ENCODE measurements at regions not wholly inside any gene's neighbourhood (a gene's known extent, or its start where the extent isn't known, plus 50 kb on each side); places are given as distances from the start of the nearest gene placed in this dataset.

- Histone ChIP-seq H3K79me2 (ENCODE audit: control insufficient read depth, low read length) (no peaks in the 10 kb centered on the region), H4K20me1 (ENCODE audit: control insufficient read depth, insufficient read depth, low read depth, low read length) (no peaks in the 10 kb centered on the region), H3K4me2 (ENCODE audit: low read length) (no peak overlapping the region), H3K27ac (ENCODE audit: low read depth, low read length) (no peak overlapping the region), H3K9me2 (replicated peaks; ENCODE audit: control insufficient read depth, low read length) (no peaks in the 10 kb centered on the region), H3F3A (ENCODE audit: control insufficient read depth, insufficient read depth) (no peaks in the 10 kb centered on the region), H3K4me3 (ENCODE audit: low read length) (no peak overlapping the region), H3K27me3 (ENCODE audit: control insufficient read depth, low read length) (no peaks in the 10 kb centered on the region), H3K4me1 (ENCODE audit: control insufficient read depth, low read length) (no peaks in the 10 kb centered on the region), H3K9me3 (ENCODE audit: control insufficient read depth, insufficient read depth, low read length) (no peaks in the 10 kb centered on the region), H3K36me3 (ENCODE audit: control insufficient read depth, low read length) (no peaks in the 10 kb centered on the region)
- no peak for TF ChIP-seq EZH2phosphoT487 (IDR thresholded peaks at IDR 0.05; ENCODE audit: borderline replicate concordance, low read length)
- TF ChIP-seq CTCF (IDR thresholded peaks at IDR 0.05; ENCODE audit: low read depth, low read length, poor library complexity, severe bottlenecking) = no peak
Observed at GRCh38 chr6:128600397-128600951, 80.1 kb upstream of the PTPRK start.

GRCh38 chr6:128599036-128599435 is 78.6 kb upstream of the PTPRK start:
- TF ChIP-seq CTCF (IDR thresholded peaks at IDR 0.05; ENCODE audit: low read depth, low read length, poor library complexity, severe bottlenecking) (no peak), EZH2phosphoT487 (IDR thresholded peaks at IDR 0.05; ENCODE audit: borderline replicate concordance, low read length) (no peak)
- Histone ChIP-seq H4K20me1 (ENCODE audit: control insufficient read depth, insufficient read depth, low read depth, low read length) (no peaks in the 10 kb centered on the region), H3F3A (ENCODE audit: control insufficient read depth, insufficient read depth) (no peaks in the 10 kb centered on the region), H3K4me1 (ENCODE audit: control insufficient read depth, low read length) (no peaks in the 10 kb centered on the region), H3K9me2 (replicated peaks; ENCODE audit: control insufficient read depth, low read length) (no peaks in the 10 kb centered on the region), H3K4me3 (ENCODE audit: low read length) (no peak overlapping the region), H3K36me3 (ENCODE audit: control insufficient read depth, low read length) (no peaks in the 10 kb centered on the region), H3K4me2 (ENCODE audit: low read length) (no peak overlapping the region), H3K79me2 (ENCODE audit: control insufficient read depth, low read length) (no peaks in the 10 kb centered on the region), H3K27me3 (ENCODE audit: control insufficient read depth, low read length) (no peaks in the 10 kb centered on the region), H3K27ac (ENCODE audit: low read depth, low read length) (no peak overlapping the region), H3K9me3 (ENCODE audit: control insufficient read depth, insufficient read depth, low read length) (no peaks in the 10 kb centered on the region)

GRCh38 chr6:128598571-128598970 is 78.2 kb upstream of the PTPRK start:
- Histone ChIP-seq H3K4me3 (ENCODE audit: low read length) (no peak overlapping the region), H3K4me2 (ENCODE audit: low read length) (no peak overlapping the region), H3F3A (ENCODE audit: control insufficient read depth, insufficient read depth) (no peaks in the 10 kb centered on the region), H3K27ac (ENCODE audit: low read depth, low read length) (no peak overlapping the region), H3K36me3 (ENCODE audit: control insufficient read depth, low read length) (no peaks in the 10 kb centered on the region), H3K79me2 (ENCODE audit: control insufficient read depth, low read length) (no peaks in the 10 kb centered on the region), H3K27me3 (ENCODE audit: control insufficient read depth, low read length) (no peaks in the 10 kb centered on the region), H3K9me3 (ENCODE audit: control insufficient read depth, insufficient read depth, low read length) (no peaks in the 10 kb centered on the region), H3K4me1 (ENCODE audit: control insufficient read depth, low read length) (no peaks in the 10 kb centered on the region), H4K20me1 (ENCODE audit: control insufficient read depth, insufficient read depth, low read depth, low read length) (no peaks in the 10 kb centered on the region), H3K9me2 (replicated peaks; ENCODE audit: control insufficient read depth, low read length) (no peaks in the 10 kb centered on the region)
- TF ChIP-seq CTCF (IDR thresholded peaks at IDR 0.05; ENCODE audit: low read depth, low read length, poor library complexity, severe bottlenecking) = no peak
- no peak for TF ChIP-seq EZH2phosphoT487 (IDR thresholded peaks at IDR 0.05; ENCODE audit: borderline replicate concordance, low read length)

Measured in DOHH2 (cell line).